ENCODE measurements at regions not wholly inside any gene's neighbourhood (a gene's known extent, or its start where the extent isn't known, plus 50 kb on each side); places are given as distances from the start of the nearest gene placed in this dataset.

- no peak for TF ChIP-seq POLR2A (IDR thresholded peaks at IDR 0.05)
- no peak for TF ChIP-seq CTCF (IDR thresholded peaks at IDR 0.05)
These were observed 211.9 kb downstream of the FBXO8 start for GRCh38 chr4:174071595-174071994.

Data from right lobe of liver (tissue), 4 donors.